Pons (tissue), 1 donor: ENCODE measurements at regions not wholly inside any gene's neighbourhood (a gene's known extent, or its start where the extent isn't known, plus 50 kb on each side); places are given as distances from the start of the nearest gene placed in this dataset.
"Not testable (repeated sequence)": the region's sequence is repeated elsewhere in the genome, so short reads cannot be mapped to it uniquely, and the experiment has no call there.

Experiments used
- DNase-seq: peaks from one replicate; pipeline ENCODE4 v3.0.0-alpha.2; 2016; ENCODE audit warnings: low spot score

GRCh38 chr3:181609030-181609767, 102.5 kb upstream of the SOX2 start:
- DNase-seq, result peak; percentile 63

GRCh38 chr3:181604267-181604666, 107.5 kb upstream of the SOX2 start:
- no peak for DNase-seq

GRCh38 chr3:181596126-181596525, 115.6 kb upstream of the SOX2 start:
- DNase-seq, result no peak

- DNase-seq, result not testable (repeated sequence)
Observed at GRCh38 chr3:181590939-181591338, 120.8 kb upstream of the SOX2 start.

GRCh38 chr3:181582619-181583018, 129.1 kb upstream of the SOX2 start:
- DNase-seq, result no peak

- no peak for DNase-seq
Observed at GRCh38 chr3:181581656-181582055, 130.1 kb upstream of the SOX2 start.

- peak; percentile 46 for DNase-seq
Observed at GRCh38 chr3:181578743-181579142, 133.0 kb upstream of the SOX2 start.

GRCh38 chr3:181572432-181572831, 139.3 kb upstream of the SOX2 start:
- DNase-seq, result peak; percentile 70

GRCh38 chr3:181570472-181570871, 141.3 kb upstream of the SOX2 start:
- peak; percentile 56 for DNase-seq

GRCh38 chr3:181569356-181569940, 142.3 kb upstream of the SOX2 start:
- peak; percentile 52 for DNase-seq

GRCh38 chr3:181568693-181569092, 143.0 kb upstream of the SOX2 start:
- no peak for DNase-seq

- peak; percentile 68 for DNase-seq
Observed at GRCh38 chr3:181568248-181568647, 143.5 kb upstream of the SOX2 start.

GRCh38 chr3:181567311-181568075, 144.2 kb upstream of the SOX2 start:
- peak; percentile 68 for DNase-seq

GRCh38 chr3:181565416-181565815, 146.3 kb upstream of the SOX2 start:
- DNase-seq, result peak; percentile 84

- DNase-seq, result peak; percentile 74
Observed at GRCh38 chr3:181564222-181564621, 147.5 kb upstream of the SOX2 start.

- no peak for DNase-seq
Observed at GRCh38 chr3:181561139-181562031, 150.3 kb upstream of the SOX2 start.

GRCh38 chr3:181558870-181559269, 152.9 kb upstream of the SOX2 start:
- no peak for DNase-seq

- peak; percentile 89 for DNase-seq
Observed at GRCh38 chr3:181555681-181556080, 156.0 kb upstream of the SOX2 start.

- DNase-seq, result no peak
Observed at GRCh38 chr3:181554233-181554765, 157.4 kb upstream of the SOX2 start.

GRCh38 chr3:181549266-181549665, 162.5 kb upstream of the SOX2 start:
- DNase-seq, result peak; percentile 37

GRCh38 chr3:181541414-181541813, 170.3 kb upstream of the SOX2 start:
- DNase-seq, result no peak

- no peak for DNase-seq
Observed at GRCh38 chr3:181534781-181535221, 176.9 kb upstream of the SOX2 start.
